Activated naive CD8-positive, alpha-beta T cell treated with anti-CD3 and anti-CD28 coated beads, Interleukin-2, amount 50 U/mL, for 24 hours (primary cell): ENCODE measurements at regions not wholly inside any gene's neighbourhood (a gene's known extent, or its start where the extent isn't known, plus 50 kb on each side); places are given as distances from the start of the nearest gene placed in this dataset.
"Not testable (repeated sequence)": the region's sequence is repeated elsewhere in the genome, so short reads cannot be mapped to it uniquely, and the experiment has no call there.

ENCODE experiments used
- ATAC-seq: fragments of 150-1000 bp; cut with Tn5 transposase; one replicate; pipeline ENCODE4 v1.10.0; 2021
- DNase-seq: peaks from one replicate; pipeline ENCODE4 v3.0.0; 2021
- H3K27ac Mint-ChIP-seq: one replicate; pipeline ENCODE4 v1.8.0; 2021; ENCODE audit warnings: mild to moderate bottlenecking, mixed read lengths
- H3K27me3 Mint-ChIP-seq: one replicate; pipeline ENCODE4 v1.8.0; 2021; ENCODE audit warnings: mixed read lengths
- H3K36me3 Mint-ChIP-seq: one replicate; pipeline ENCODE4 v1.8.0; 2021; ENCODE audit warnings: low read depth, mixed read lengths
- H3K4me1 Mint-ChIP-seq: one replicate; pipeline ENCODE4 v1.8.0; 2021; ENCODE audit warnings: mixed read lengths
- H3K4me3 Mint-ChIP-seq: one replicate; pipeline ENCODE4 v1.8.0; 2021; ENCODE audit warnings: mild to moderate bottlenecking, moderate library complexity, mixed read lengths
- H3K9me3 Mint-ChIP-seq: one replicate; pipeline ENCODE4 v1.8.0; 2021; ENCODE audit warnings: mixed read lengths

DNA sequence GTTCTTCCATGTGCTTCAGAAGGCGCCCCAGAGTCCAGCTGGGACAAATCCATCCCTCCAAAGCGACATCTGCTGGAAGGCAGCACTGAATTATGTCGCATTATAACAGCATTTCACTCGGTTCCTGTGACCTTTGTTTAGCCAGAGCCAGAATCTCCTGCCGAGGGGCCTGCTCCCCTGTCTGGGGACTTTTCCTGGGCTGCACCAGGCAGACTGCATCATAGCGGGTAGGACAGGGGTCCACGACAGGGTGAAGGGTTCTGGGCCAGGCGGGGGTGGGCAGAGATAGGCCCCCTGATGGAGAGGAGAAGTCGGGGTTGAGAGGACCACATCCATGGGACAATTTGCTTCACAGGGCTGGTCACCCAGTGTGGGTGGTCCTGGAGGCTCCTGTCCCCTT is 276.9 kb downstream of the MATN1 start:
- no peak overlapping the region for H3K4me3 Mint-ChIP-seq
- no peak for ATAC-seq

DNA sequence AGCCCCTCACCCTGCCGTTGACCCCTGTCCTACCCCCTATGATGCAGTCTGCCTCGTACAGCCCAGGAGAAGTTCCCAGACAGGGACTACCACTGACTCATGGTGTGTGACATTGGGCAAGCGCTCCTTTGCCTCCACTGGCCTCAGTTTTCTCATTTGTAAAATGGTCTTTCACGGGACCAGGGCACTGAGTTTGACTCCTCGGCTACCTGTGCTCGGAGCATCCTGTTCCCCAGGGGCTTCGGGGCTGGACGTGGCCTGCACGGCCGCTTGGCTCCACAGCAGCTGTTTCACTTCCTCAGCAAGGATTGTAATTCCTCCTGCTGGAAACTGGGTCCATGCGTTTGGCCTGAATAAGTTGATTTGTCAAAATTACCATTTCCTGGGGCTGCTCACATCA is 277.3 kb downstream of the MATN1 start:
- H3K4me3 Mint-ChIP-seq = no peak overlapping the region
- no peaks in the 10 kb centered on the region for H3K36me3 Mint-ChIP-seq
- peaks cover 5% of the 10 kb centered on the region for H3K27me3 Mint-ChIP-seq
- H3K4me1 Mint-ChIP-seq = no peaks in the 10 kb centered on the region
- ATAC-seq (no peak), DNase-seq (no peak)
- H3K27ac Mint-ChIP-seq = no peak overlapping the region
- no peaks in the 10 kb centered on the region for H3K9me3 Mint-ChIP-seq

More for the DNA sequence above, 276.9 kb downstream of the MATN1 start:
- Mint-ChIP-seq H3K4me1 (no peaks in the 10 kb centered on the region), H3K27ac (no peak overlapping the region), H3K9me3 (no peaks in the 10 kb centered on the region), H3K36me3 (no peaks in the 10 kb centered on the region), H3K27me3 (peaks cover 5% of the 10 kb centered on the region)
- DNase-seq = no peak

DNA sequence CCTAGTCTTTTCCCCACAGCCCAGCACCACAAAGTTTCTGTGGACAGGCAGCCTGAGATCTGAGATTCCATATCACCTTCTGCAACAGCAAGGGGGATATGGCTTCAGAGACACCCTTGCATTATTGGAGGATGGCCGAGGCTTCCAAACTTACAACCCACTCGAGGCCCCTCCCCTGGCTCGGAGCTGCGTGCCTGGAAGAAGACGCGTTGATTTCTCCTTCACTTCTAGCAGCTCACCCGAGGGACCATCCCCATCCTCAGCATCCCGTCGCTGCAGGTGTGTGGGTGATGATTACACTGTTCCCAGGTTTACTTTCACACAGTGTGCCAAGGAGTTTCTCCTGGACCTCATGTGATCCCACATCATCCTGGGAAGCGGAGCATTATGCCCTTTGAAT is 277.9 kb downstream of the MATN1 start:
- no peak overlapping the region for H3K4me3 Mint-ChIP-seq
- no peak overlapping the region for H3K27ac Mint-ChIP-seq
- H3K4me1 Mint-ChIP-seq = no peaks in the 10 kb centered on the region

GRCh38 chr1:30444850-30445249 is 278.5 kb downstream of the MATN1 start:
- peaks cover 3% of the 10 kb centered on the region for H3K27me3 Mint-ChIP-seq
- H3K36me3 Mint-ChIP-seq = no peaks in the 10 kb centered on the region
- H3K4me3 Mint-ChIP-seq = no peak overlapping the region
- H3K9me3 Mint-ChIP-seq = no peaks in the 10 kb centered on the region
- H3K4me1 Mint-ChIP-seq = no peaks in the 10 kb centered on the region
- no peak for ATAC-seq
- DNase-seq = no peak
- H3K27ac Mint-ChIP-seq = no peak overlapping the region

More for the DNA sequence above, 277.9 kb downstream of the MATN1 start:
- DNase-seq = no peak
- ATAC-seq = no peak
- H3K9me3 Mint-ChIP-seq = no peaks in the 10 kb centered on the region
- H3K27me3 Mint-ChIP-seq = peaks cover 5% of the 10 kb centered on the region
- no peaks in the 10 kb centered on the region for H3K36me3 Mint-ChIP-seq

GRCh38 chr1:30444401-30444800 is 279.0 kb downstream of the MATN1 start:
- no peaks in the 10 kb centered on the region for H3K9me3 Mint-ChIP-seq
- DNase-seq (no peak), ATAC-seq (no peak)
- no peaks in the 10 kb centered on the region for H3K4me1 Mint-ChIP-seq
- no peak overlapping the region for H3K4me3 Mint-ChIP-seq
- peaks cover 3% of the 10 kb centered on the region for H3K27me3 Mint-ChIP-seq
- no peaks in the 10 kb centered on the region for H3K36me3 Mint-ChIP-seq
- H3K27ac Mint-ChIP-seq = no peak overlapping the region

- Mint-ChIP-seq H3K27me3 (peaks cover 10% of the 10 kb centered on the region), H3K9me3 (peaks cover 17% of the 10 kb centered on the region)
- H3K4me3 Mint-ChIP-seq, DNase-seq, H3K36me3 Mint-ChIP-seq, H3K4me1 Mint-ChIP-seq, ATAC-seq, H3K27ac Mint-ChIP-seq: not testable (repeated sequence)
Measured at GRCh38 chr1:30438274-30438673, 285.1 kb downstream of the MATN1 start.

DNA sequence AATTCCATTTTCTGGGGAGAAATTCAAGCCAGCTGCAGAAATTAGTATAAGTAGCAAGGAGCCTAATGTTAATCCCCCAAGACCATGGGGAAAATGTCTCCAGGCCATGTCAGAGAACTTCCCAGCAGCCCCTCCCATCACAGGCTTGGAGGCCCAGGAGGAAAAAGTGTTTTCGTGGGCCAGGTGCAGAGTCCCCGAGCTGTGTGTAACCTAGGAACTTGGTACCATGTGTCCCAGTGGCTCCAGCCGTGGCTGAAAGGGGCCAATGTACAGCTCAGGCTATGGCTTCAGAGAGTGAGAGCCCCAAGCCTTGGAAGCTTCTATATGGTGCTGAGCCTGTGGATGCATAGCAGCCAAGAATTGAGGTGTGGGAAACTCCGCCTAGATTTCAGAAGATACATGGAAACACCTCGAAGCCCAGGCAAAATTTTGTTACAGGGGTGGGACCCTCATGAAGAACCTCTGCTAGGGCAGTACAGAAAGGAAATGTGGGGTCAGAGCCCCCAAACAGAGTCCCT is 286.3 kb downstream of the MATN1 start:
- DNase-seq (no peak), ATAC-seq (no peak)
- Mint-ChIP-seq H3K27ac (no peak overlapping the region), H3K36me3 (no peaks in the 10 kb centered on the region), H3K27me3 (peaks cover 17% of the 10 kb centered on the region), H3K4me3 (no peak overlapping the region), H3K4me1 (no peaks in the 10 kb centered on the region), H3K9me3 (peaks cover 17% of the 10 kb centered on the region)

- ATAC-seq = no peak
- no peak for DNase-seq
Measured at GRCh38 chr1:30427545-30427944, 295.8 kb downstream of the MATN1 start.

DNA sequence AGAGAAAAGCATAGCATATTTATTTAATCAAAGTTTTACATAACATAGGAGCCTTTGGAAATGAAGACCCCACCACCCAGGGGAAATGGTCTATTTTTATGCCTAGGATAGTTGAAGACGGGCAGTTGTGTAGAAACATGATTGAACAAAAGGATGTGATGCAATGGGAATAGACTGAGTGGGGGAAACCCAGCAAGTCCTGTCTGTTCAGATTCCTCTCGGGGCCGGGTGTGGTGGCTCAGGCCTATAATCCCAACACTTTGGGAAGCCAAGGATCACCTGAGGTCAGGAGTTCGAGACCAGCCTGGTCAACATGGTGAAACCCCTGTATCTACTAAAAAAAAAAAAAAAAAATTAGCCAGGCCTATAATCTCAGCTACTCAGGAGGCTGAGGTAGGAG is 298.3 kb downstream of the MATN1 start:
- Mint-ChIP-seq H3K4me1 (no peaks in the 10 kb centered on the region), H3K36me3 (no peaks in the 10 kb centered on the region), H3K9me3 (peaks cover 19% of the 10 kb centered on the region), H3K27me3 (peaks cover 26% of the 10 kb centered on the region), H3K27ac (no peak overlapping the region), H3K4me3 (no peak overlapping the region)
- ATAC-seq = no peak
- no peak for DNase-seq

More at GRCh38 chr1:30427545-30427944, 295.8 kb downstream of the MATN1 start:
- Mint-ChIP-seq H3K4me3 (no peak overlapping the region), H3K27me3 (peaks cover 39% of the 10 kb centered on the region), H3K4me1 (no peaks in the 10 kb centered on the region), H3K27ac (no peak overlapping the region), H3K36me3 (no peaks in the 10 kb centered on the region), H3K9me3 (peaks cover 19% of the 10 kb centered on the region)

DNA sequence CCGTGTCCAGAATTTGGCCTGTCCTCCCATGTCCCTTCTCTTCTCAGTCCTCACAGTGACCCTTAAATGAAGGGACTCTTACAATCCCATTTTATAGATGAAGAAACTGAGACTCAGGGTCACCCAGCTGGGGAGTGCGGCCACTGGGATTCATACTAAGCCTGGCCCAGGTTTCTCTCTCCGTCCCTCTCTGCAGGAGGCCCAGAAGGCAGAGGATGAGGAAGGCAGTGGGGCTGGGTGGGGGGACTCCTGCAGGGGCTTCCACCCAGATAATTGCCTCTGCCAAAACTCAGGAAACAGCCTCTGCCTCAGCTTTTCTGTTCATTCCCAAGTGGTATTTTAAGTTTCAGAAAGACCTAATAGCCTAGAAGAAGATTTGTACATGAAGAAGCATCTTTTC is 299.8 kb downstream of the MATN1 start:
- H3K4me1 Mint-ChIP-seq = no peaks in the 10 kb centered on the region
- no peaks in the 10 kb centered on the region for H3K36me3 Mint-ChIP-seq
- ATAC-seq (no peak), DNase-seq (no peak)
- H3K9me3 Mint-ChIP-seq = peaks cover 15% of the 10 kb centered on the region
- H3K27ac Mint-ChIP-seq = no peak overlapping the region
- no peak overlapping the region for H3K4me3 Mint-ChIP-seq
- peaks cover 23% of the 10 kb centered on the region for H3K27me3 Mint-ChIP-seq

DNA sequence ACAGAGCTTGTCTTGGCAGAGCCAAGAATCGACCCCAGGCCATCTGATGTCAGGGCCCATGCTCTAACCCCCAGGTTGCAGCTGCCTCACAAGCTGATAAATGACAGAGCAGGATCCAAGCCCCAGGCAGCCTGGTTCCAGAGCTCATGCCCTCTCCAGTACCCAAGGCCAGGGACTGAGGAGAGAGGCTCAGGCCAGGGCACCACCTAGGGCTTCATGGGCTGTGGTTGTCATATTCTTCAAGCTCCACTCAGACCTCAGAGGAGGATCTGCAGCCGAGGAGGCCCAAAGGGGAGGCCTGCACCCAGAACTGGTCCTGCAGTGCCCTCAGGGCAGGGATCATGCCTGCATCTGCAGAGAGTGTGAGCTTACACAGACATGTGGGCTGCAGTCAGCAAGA is 301.1 kb downstream of the MATN1 start:
- Mint-ChIP-seq H3K36me3 (no peaks in the 10 kb centered on the region), H3K27me3 (peaks cover 21% of the 10 kb centered on the region), H3K4me1 (no peaks in the 10 kb centered on the region), H3K9me3 (peaks cover 4% of the 10 kb centered on the region), H3K4me3 (no peak overlapping the region), H3K27ac (no peak overlapping the region)
- ATAC-seq = no peak
- DNase-seq = no peak

- Mint-ChIP-seq H3K27ac (no peak overlapping the region), H3K27me3 (peaks cover 13% of the 10 kb centered on the region), H3K9me3 (peaks cover under 1% of the 10 kb centered on the region), H3K36me3 (no peaks in the 10 kb centered on the region), H3K4me1 (no peaks in the 10 kb centered on the region), H3K4me3 (no peak overlapping the region)
- no peak for DNase-seq
- no peak for ATAC-seq
Measured at GRCh38 chr1:30420519-30421050, 302.8 kb downstream of the MATN1 start.

GRCh38 chr1:30419831-30420230 is 303.6 kb downstream of the MATN1 start:
- DNase-seq (no peak), ATAC-seq (no peak)
- Mint-ChIP-seq H3K27ac (no peak overlapping the region), H3K36me3 (no peaks in the 10 kb centered on the region), H3K9me3 (no peaks in the 10 kb centered on the region), H3K4me3 (no peak overlapping the region), H3K4me1 (no peaks in the 10 kb centered on the region), H3K27me3 (peaks cover 9% of the 10 kb centered on the region)

GRCh38 chr1:30418939-30419720 is 304.3 kb downstream of the MATN1 start:
- Mint-ChIP-seq H3K27ac (no peak overlapping the region), H3K4me3 (no peak overlapping the region), H3K9me3 (no peaks in the 10 kb centered on the region), H3K36me3 (no peaks in the 10 kb centered on the region), H3K27me3 (peaks cover 7% of the 10 kb centered on the region), H3K4me1 (no peaks in the 10 kb centered on the region)
- ATAC-seq (no peak), DNase-seq (no peak)
